CD4-positive, alpha-beta memory T cell (primary cell): ENCODE measurements at regions not wholly inside any gene's neighbourhood (a gene's known extent, or its start where the extent isn't known, plus 50 kb on each side); places are given as distances from the start of the nearest gene placed in this dataset.
"Not testable (repeated sequence)": the region's sequence is repeated elsewhere in the genome, so short reads cannot be mapped to it uniquely, and the experiment has no call there.

Experiments used
- CTCF ChIA-PET: fragments of 350-600 bp; sonication (Branson Sonifier 250); formaldehyde crosslinking; loops from one replicate; lab custom pipeline; 2021; ENCODE audit warnings: inconsistent platforms; ENCODE audit not compliant: partially characterized antibody; lab: Charles Lee
- POLR2A ChIA-PET: fragments of 350-600 bp; sonication (Branson Sonifier 250); formaldehyde crosslinking; loops from one replicate; lab custom pipeline; 2021; ENCODE audit not compliant: partially characterized antibody; lab: Charles Lee
- DNase-seq, 5 donors: peaks; one replicate each; pipeline versions ENCODE4 v3.0.0 to v3.0.0-alpha.2; 2020 to 2022; ENCODE audit warnings: mixed read lengths in 1 of 5
- H3K27ac ChIP-seq: one replicate; pipeline ENCODE4 v1.7.0; 2013; ENCODE audit warnings: low read depth, low read length
- H3K27me3 ChIP-seq: 2 replicates; pipeline ENCODE4 v1.7.0; 2013; ENCODE audit warnings: mild to moderate bottlenecking, low read length, moderate library complexity; ENCODE audit not compliant: insufficient read depth
- H3K36me3 ChIP-seq: 2 replicates; pipeline ENCODE4 v1.7.0; 2013; ENCODE audit warnings: mild to moderate bottlenecking, low read length, moderate library complexity; ENCODE audit not compliant: insufficient read depth
- H3K4me1 ChIP-seq: 2 replicates; pipeline ENCODE4 v1.7.0; 2013; ENCODE audit warnings: mild to moderate bottlenecking, low read length, moderate library complexity; ENCODE audit not compliant: insufficient read depth
- H3K4me3 ChIP-seq, 2 donors: one replicate each; pipeline ENCODE4 v1.7.0; 2013; ENCODE audit warnings: low read length in 2 of 2, mild to moderate bottlenecking in 1 of 2
- H3K9me3 ChIP-seq, 2 donors: one replicate each; pipeline ENCODE4 v1.7.0; 2013; ENCODE audit warnings: low read length in 2 of 2, control low read depth in 1 of 2; ENCODE audit not compliant: control insufficient read depth in 1 of 2
- H3K27ac Mint-ChIP-seq, 7 donors: one replicate each; pipeline ENCODE4 v1.8.0; 2020 to 2021; ENCODE audit warnings: mixed read lengths in 7 of 7, mild to moderate bottlenecking in 6 of 7, inconsistent platforms in 3 of 7, moderate library complexity in 3 of 7
- H3K27me3 Mint-ChIP-seq, 2 donors: one replicate each; pipeline ENCODE4 v1.8.0; 2020 to 2021; ENCODE audit warnings: mixed read lengths in 2 of 2
- H3K36me3 Mint-ChIP-seq, 2 donors: one replicate each; pipeline ENCODE4 v1.8.0; 2020 to 2021; ENCODE audit warnings: mixed read lengths in 2 of 2, inconsistent platforms in 1 of 2, mild to moderate bottlenecking in 1 of 2
- H3K4me1 Mint-ChIP-seq, 4 donors: one replicate each; pipeline ENCODE4 v1.8.0; 2020 to 2021; ENCODE audit warnings: mixed read lengths in 4 of 4, mild to moderate bottlenecking in 1 of 4
- H3K4me3 Mint-ChIP-seq, 8 donors: one replicate each; pipeline ENCODE4 v1.8.0; 2020 to 2021; ENCODE audit warnings: mixed read lengths in 8 of 8, mild to moderate bottlenecking in 7 of 8, moderate library complexity in 6 of 8, inconsistent platforms in 3 of 8
- H3K9me3 Mint-ChIP-seq, 8 donors: one replicate each; pipeline ENCODE4 v1.8.0; 2020 to 2021; ENCODE audit warnings: mixed read lengths in 8 of 8, mild to moderate bottlenecking in 5 of 8, inconsistent platforms in 3 of 8, moderate library complexity in 1 of 8
- intact Hi-C: fragments of 100-400 bp; cut with micrococcal nuclease; formaldehyde crosslinking; loops from one replicate; pipeline ENCODE4 v1.15.1; 2023

DNA sequence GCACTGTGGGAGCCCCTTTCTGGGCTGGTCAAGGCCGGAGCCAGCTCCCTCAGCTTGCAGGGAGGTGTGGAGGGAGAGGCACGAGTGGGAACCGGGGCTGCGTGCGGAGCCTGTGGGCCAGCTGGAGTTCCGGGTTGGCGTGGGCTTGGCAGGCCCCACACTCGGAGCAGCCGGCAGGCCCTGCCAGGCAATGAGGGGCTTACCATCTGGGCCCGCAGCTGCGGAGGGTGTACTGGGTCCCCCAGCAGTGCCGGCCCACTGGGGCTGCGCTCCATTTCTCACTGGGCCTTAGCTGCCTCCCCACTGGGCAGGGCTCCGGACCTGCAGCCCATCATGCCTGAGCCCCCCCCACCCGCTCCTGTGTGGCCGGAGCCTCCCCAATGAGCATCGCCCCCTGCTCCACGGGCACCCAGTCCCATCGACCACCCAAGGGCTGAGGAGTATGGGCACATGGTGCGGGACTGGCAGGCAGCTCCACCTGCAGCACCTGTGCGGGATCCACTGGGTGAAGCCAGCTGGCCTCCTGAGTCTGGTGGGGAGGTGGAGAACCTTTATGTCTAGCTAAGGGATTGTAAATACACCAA lies 693.8 kb upstream of the GNPDA2 start:
- H3K4me1 Mint-ChIP-seq, H3K9me3 ChIP-seq, H3K27me3 Mint-ChIP-seq, H3K4me3 ChIP-seq, H3K27me3 ChIP-seq, H3K36me3 Mint-ChIP-seq, H3K4me3 Mint-ChIP-seq, DNase-seq, H3K4me1 ChIP-seq, CTCF ChIA-PET, H3K36me3 ChIP-seq, POLR2A ChIA-PET, H3K27ac Mint-ChIP-seq, intact Hi-C loops, H3K27ac ChIP-seq: not testable (repeated sequence)
- peaks cover 0 to 30% (median 13%) of the 10 kb centered on the region in 8 donors for H3K9me3 Mint-ChIP-seq

DNA sequence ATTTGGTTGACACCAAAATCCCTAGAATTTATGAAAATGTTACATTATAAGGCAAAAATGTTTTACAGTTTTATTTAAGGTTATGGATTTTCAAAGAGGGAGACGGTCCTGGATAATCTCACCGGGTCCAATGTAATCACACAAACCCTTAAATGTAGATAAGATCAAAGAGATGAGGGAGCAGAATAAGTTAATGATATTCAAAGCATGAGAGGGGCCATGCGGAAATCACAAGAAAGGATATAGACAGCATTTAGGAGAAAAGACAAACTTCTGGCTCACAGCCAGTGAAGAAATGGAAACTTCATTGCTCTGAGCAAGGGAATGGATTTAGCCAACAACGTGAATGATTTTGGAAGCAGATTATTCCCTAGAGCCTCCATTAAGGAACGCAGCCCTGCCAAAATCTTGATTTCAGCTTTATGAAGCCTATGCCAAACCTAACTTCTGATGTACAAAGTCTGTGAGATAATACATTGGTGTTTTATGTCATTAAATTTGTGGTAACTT lies 684.4 kb upstream of the GNPDA2 start:
- no peak overlapping the region for H3K27ac Mint-ChIP-seq
- Histone ChIP-seq H3K27ac (no peak overlapping the region), H3K27me3 (no peaks in the 10 kb centered on the region), H3K4me3 (no peak overlapping the region), H3K36me3 (no peaks in the 10 kb centered on the region), H3K4me1 (no peaks in the 10 kb centered on the region), H3K9me3 (no peaks in the 10 kb centered on the region)
- H3K36me3 Mint-ChIP-seq, result no peaks in the 10 kb centered on the region
- no peak overlapping the region for H3K4me3 Mint-ChIP-seq
- ChIA-PET POLR2A (no interaction called here), CTCF (no interaction called here)
- H3K9me3 Mint-ChIP-seq, result peaks cover 0 to 13% (median under 1%) of the 10 kb centered on the region in 8 donors
- no peak for DNase-seq
- intact Hi-C loops, result no loop called here
- H3K4me1 Mint-ChIP-seq, result no peaks in the 10 kb centered on the region
- H3K27me3 Mint-ChIP-seq, result no peaks in the 10 kb centered on the region

DNA sequence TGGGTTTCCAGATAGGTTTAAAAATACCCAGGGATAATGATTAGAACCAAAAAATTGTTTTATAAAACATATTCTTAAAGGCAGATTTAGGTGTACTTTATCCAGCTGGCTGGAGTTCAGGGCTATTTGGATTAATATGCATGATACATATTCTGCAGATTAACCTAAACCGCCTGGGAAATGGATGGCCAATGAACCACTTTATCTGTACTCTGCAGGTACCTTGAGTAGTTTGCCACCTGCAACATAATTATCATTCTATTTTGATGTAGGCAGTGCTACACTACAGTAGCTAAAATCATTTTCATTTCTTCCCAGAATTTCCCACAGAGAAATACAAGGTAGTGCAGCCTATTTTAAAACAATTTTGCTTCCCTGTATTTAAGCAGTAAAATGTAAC lies 683.2 kb upstream of the GNPDA2 start:
- CTCF ChIA-PET, result no interaction called here
- DNase-seq, result no peak
- H3K36me3 Mint-ChIP-seq, result no peaks in the 10 kb centered on the region
- H3K4me1 Mint-ChIP-seq, result no peaks in the 10 kb centered on the region
- Histone ChIP-seq H3K9me3 (no peaks in the 10 kb centered on the region), H3K4me1 (no peaks in the 10 kb centered on the region), H3K27me3 (no peaks in the 10 kb centered on the region), H3K4me3 (no peak overlapping the region), H3K36me3 (no peaks in the 10 kb centered on the region), H3K27ac (no peak overlapping the region)
- H3K27me3 Mint-ChIP-seq, result no peaks in the 10 kb centered on the region
- POLR2A ChIA-PET, result no interaction called here
- intact Hi-C loops, result no loop called here
- no peak overlapping the region for H3K4me3 Mint-ChIP-seq
- H3K9me3 Mint-ChIP-seq, result peaks cover 0 to 11% (median 2%) of the 10 kb centered on the region in 8 donors
- H3K27ac Mint-ChIP-seq, result no peak overlapping the region

DNA sequence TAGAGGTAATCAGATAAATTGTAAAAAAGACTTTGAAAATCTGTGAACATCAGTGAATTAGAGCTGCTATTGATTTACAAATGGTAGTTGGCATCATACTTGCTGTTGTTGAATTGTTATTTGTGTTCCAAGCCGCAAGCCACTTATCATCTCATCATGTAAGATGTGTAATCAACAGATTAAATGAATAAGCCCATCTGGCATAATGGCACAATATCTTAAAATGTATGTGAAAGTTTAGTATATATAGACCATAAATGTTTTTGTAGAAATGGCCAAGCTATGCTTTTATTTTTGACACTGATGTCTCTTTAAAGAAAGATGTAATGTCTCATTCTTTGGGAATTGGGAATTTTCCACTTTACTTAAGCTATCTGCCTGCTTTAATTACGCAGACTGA lies 682.6 kb upstream of the GNPDA2 start:
- Histone ChIP-seq H3K27me3 (no peaks in the 10 kb centered on the region), H3K36me3 (no peaks in the 10 kb centered on the region), H3K9me3 (no peaks in the 10 kb centered on the region), H3K4me3 (no peak overlapping the region), H3K4me1 (no peaks in the 10 kb centered on the region), H3K27ac (no peak overlapping the region)
- Mint-ChIP-seq H3K27me3 (no peaks in the 10 kb centered on the region), H3K27ac (no peak overlapping the region), H3K4me3 (no peak overlapping the region), H3K36me3 (no peaks in the 10 kb centered on the region), H3K4me1 (no peaks in the 10 kb centered on the region), H3K9me3 (peaks cover 0 to 13% (median 5%) of the 10 kb centered on the region in 8 donors)
- intact Hi-C loops, result no loop called here
- no peak for DNase-seq
- ChIA-PET CTCF (no interaction called here), POLR2A (no interaction called here)

DNA sequence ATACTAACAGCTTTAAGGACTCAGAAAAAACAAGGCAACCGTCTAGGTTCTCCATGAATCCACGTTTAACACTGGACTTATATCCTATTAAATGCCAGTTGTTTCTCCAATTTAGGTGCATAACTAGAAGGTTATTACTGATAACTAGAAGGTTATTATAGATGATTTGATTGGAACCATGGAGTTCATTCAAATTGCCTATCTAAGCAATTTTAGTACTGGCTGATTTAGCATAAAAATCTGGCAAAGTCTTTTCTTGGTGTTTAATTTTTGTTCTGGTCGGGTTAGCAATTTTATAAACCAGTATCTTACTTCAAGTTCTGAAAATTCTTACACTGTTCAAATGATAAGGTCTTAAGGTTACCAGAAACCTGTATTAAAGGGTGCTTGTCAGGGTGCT lies 672.8 kb upstream of the GNPDA2 start:
- no peak for DNase-seq
- Mint-ChIP-seq H3K27ac (no peak overlapping the region), H3K4me3 (no peak overlapping the region), H3K27me3 (no peaks in the 10 kb centered on the region), H3K4me1 (no peaks in the 10 kb centered on the region), H3K36me3 (no peaks in the 10 kb centered on the region), H3K9me3 (peaks cover 0 to 28% (median 17%) of the 10 kb centered on the region in 8 donors)
- no peaks in the 10 kb centered on the region for H3K4me1 ChIP-seq
- CTCF ChIA-PET, result no interaction called here
- H3K4me3 ChIP-seq, result no peak overlapping the region
- POLR2A ChIA-PET, result no interaction called here
- intact Hi-C loops, result no loop called here
- no peaks in the 10 kb centered on the region for H3K36me3 ChIP-seq
- no peaks in the 10 kb centered on the region for H3K27me3 ChIP-seq
- no peak overlapping the region for H3K27ac ChIP-seq
- H3K9me3 ChIP-seq, result no peaks in the 10 kb centered on the region

DNA sequence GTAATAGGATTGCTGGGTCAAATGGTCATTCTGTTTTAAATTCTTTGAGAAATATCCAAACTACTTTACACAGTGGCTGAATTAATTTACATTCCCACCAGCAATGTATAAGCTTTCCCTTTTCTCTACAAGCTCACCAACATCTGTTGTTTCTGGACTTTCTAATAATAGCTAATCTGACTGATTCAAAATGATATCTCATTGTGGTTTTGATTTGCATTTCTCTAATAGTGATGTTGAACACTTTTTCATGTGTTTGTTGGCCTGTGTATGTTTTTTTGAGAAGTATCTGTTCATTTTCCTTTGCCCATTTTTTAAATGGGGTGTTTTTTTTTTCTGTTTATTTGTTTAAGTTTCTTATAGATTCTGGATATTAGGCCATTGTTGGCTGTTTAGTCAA lies 659.0 kb upstream of the GNPDA2 start:
- Mint-ChIP-seq H3K4me1 (no peaks in the 10 kb centered on the region), H3K27me3 (no peaks in the 10 kb centered on the region), H3K9me3 (peaks cover 4 to 13% (median 9%) of the 10 kb centered on the region in 8 donors), H3K36me3 (no peaks in the 10 kb centered on the region), H3K27ac (no peak overlapping the region), H3K4me3 (no peak overlapping the region)
- Histone ChIP-seq H3K9me3 (no peaks in the 10 kb centered on the region), H3K4me3 (no peak overlapping the region), H3K27ac (no peak overlapping the region), H3K36me3 (no peaks in the 10 kb centered on the region), H3K4me1 (no peaks in the 10 kb centered on the region), H3K27me3 (no peaks in the 10 kb centered on the region)
- DNase-seq, result no peak
- POLR2A ChIA-PET, result no interaction called here
- CTCF ChIA-PET, result no interaction called here
- intact Hi-C loops, result no loop called here

DNA sequence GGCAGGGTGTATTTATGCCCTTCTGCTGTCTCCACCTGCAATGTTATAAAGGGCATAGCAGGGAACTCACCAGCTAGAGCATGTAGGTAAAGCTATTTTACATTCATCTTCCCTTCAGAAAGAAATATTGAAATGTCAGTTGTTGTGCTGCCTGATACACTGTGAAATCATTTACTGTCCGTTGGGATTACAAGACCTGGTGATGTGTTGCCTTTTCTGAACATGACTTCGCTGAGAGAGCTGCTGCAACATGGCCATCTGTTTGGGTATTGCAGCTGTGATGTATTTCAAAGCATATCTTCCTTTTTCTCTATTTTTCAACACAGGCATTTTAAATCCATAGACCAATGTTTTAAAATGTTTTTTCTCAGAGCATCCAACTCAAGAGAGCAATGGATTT lies 644.1 kb upstream of the GNPDA2 start:
- no peak for DNase-seq
- no peak overlapping the region for H3K4me3 Mint-ChIP-seq
- CTCF ChIA-PET, result no interaction called here
- intact Hi-C loops, result no loop called here
- H3K9me3 Mint-ChIP-seq, result peaks cover 0 to 8% (median 7%) of the 10 kb centered on the region in 8 donors
- Histone ChIP-seq H3K36me3 (no peaks in the 10 kb centered on the region), H3K27ac (no peak overlapping the region), H3K4me1 (no peaks in the 10 kb centered on the region), H3K4me3 (no peak overlapping the region), H3K27me3 (no peaks in the 10 kb centered on the region), H3K9me3 (no peaks in the 10 kb centered on the region)
- POLR2A ChIA-PET, result no interaction called here
- no peaks in the 10 kb centered on the region for H3K4me1 Mint-ChIP-seq
- H3K27me3 Mint-ChIP-seq, result no peaks in the 10 kb centered on the region
- no peak overlapping the region for H3K27ac Mint-ChIP-seq
- no peaks in the 10 kb centered on the region for H3K36me3 Mint-ChIP-seq

DNA sequence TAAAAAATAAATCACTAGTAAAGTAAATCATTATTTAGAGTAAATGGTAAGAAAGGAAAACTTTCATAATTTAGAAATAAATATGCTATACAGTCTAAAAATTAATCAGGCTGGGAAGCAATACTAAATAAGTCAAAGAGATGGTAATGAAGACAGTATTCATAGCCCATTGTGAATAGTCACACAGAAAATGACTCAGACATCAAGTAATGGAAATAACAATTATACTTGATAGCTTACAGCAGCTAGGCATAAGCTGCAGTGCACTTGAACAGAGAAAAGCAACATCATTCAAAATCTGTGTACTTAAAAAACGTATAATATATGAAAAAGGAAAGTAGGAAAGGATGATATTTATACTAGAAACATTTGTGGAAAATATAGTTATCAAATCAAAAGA lies 642.5 kb upstream of the GNPDA2 start:
- H3K27ac Mint-ChIP-seq, result no peak overlapping the region
- H3K4me1 Mint-ChIP-seq, result no peaks in the 10 kb centered on the region
- intact Hi-C loops, result no loop called here
- H3K27me3 ChIP-seq, result no peaks in the 10 kb centered on the region
- POLR2A ChIA-PET, result no interaction called here
- H3K4me1 ChIP-seq, result no peaks in the 10 kb centered on the region
- no peak overlapping the region for H3K4me3 Mint-ChIP-seq
- no peak for DNase-seq
- H3K36me3 Mint-ChIP-seq, result no peaks in the 10 kb centered on the region
- no peaks in the 10 kb centered on the region for H3K9me3 ChIP-seq
- no peak overlapping the region for H3K4me3 ChIP-seq
- H3K36me3 ChIP-seq, result no peaks in the 10 kb centered on the region
- CTCF ChIA-PET, result no interaction called here
- peaks cover 0 to 18% (median 7%) of the 10 kb centered on the region in 8 donors for H3K9me3 Mint-ChIP-seq
- H3K27ac ChIP-seq, result no peak overlapping the region
- no peaks in the 10 kb centered on the region for H3K27me3 Mint-ChIP-seq
